Neural progenitor cell (in vitro differentiated cells): ENCODE measurements at regions not wholly inside any gene's neighbourhood (a gene's known extent, or its start where the extent isn't known, plus 50 kb on each side); places are given as distances from the start of the nearest gene placed in this dataset.

ENCODE experiments used
- EZH2 ChIP-seq: fragments of 200-600 bp; sonication (generic); IDR thresholded peaks from 2 replicates; pipeline ENCODE4 v1.6.1; 2017; ENCODE audit warnings: antibody characterized with exemption, mild to moderate bottlenecking, moderate library complexity
- EZH2phosphoT487 ChIP-seq: fragments of 200-600 bp; sonication (generic); IDR thresholded peaks from 2 replicates; pipeline ENCODE4 v1.6.1; 2017; ENCODE audit warnings: antibody characterized with exemption
- TF ChIP-seq, protein P1 (sequence below): fragments of 200-600 bp; sonication (generic); IDR thresholded peaks from 2 replicates; pipeline ENCODE4 v1.5.1; 2017; ENCODE audit warnings: antibody characterized with exemption, mild to moderate bottlenecking

GRCh38 chr21:16538405-16538804 is 808.6 kb downstream of the USP25 start:
- TF ChIP-seq EZH2phosphoT487 = no peak
- no peak for TF ChIP-seq EZH2
- TF ChIP-seq, protein P1, sequence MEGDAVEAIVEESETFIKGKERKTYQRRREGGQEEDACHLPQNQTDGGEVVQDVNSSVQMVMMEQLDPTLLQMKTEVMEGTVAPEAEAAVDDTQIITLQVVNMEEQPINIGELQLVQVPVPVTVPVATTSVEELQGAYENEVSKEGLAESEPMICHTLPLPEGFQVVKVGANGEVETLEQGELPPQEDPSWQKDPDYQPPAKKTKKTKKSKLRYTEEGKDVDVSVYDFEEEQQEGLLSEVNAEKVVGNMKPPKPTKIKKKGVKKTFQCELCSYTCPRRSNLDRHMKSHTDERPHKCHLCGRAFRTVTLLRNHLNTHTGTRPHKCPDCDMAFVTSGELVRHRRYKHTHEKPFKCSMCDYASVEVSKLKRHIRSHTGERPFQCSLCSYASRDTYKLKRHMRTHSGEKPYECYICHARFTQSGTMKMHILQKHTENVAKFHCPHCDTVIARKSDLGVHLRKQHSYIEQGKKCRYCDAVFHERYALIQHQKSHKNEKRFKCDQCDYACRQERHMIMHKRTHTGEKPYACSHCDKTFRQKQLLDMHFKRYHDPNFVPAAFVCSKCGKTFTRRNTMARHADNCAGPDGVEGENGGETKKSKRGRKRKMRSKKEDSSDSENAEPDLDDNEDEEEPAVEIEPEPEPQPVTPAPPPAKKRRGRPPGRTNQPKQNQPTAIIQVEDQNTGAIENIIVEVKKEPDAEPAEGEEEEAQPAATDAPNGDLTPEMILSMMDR = no peak
